PFSK-1 (cell line): ENCODE measurements at regions not wholly inside any gene's neighbourhood (a gene's known extent, or its start where the extent isn't known, plus 50 kb on each side); places are given as distances from the start of the nearest gene placed in this dataset.

Source experiments
- FOXP2 ChIP-seq: optimal IDR thresholded peaks from 2 replicates; pipeline ENCODE3; 2011; ENCODE audit warnings: borderline replicate concordance, control low read depth, inconsistent platforms; ENCODE audit not compliant: insufficient read depth; ENCODE audit errors: extremely low read length, extremely low read depth
- POLR2AphosphoS5 ChIP-seq: IDR thresholded peaks from 2 replicates; pipeline ENCODE4 v1.6.1; 2012; ENCODE audit warnings: low read depth, mild to moderate bottlenecking, control low read depth, low read length, moderate library complexity
- SIN3A ChIP-seq: IDR thresholded peaks from 2 replicates; pipeline ENCODE4 v1.6.1; 2012; ENCODE audit warnings: mild to moderate bottlenecking, low read length, moderate library complexity, borderline replicate concordance; ENCODE audit not compliant: insufficient read depth
- TAF1 ChIP-seq: IDR thresholded peaks from 2 replicates; pipeline ENCODE4 v1.6.1; 2012; ENCODE audit warnings: low read length, control low read depth, borderline replicate concordance; ENCODE audit not compliant: insufficient read depth
- TF ChIP-seq, protein P1 (sequence below), 2 experiments: IDR thresholded peaks; 2 replicates each; pipeline versions ENCODE4 v1.6.1 to v1.8.0; 2011 to 2012; ENCODE audit warnings: low read depth in 2 of 2, low read length in 2 of 2, control low read depth in 1 of 2, inconsistent platforms in 1 of 2, mild to moderate bottlenecking in 1 of 2, moderate library complexity in 1 of 2; ENCODE audit not compliant: insufficient read depth in 1 of 2

DNA sequence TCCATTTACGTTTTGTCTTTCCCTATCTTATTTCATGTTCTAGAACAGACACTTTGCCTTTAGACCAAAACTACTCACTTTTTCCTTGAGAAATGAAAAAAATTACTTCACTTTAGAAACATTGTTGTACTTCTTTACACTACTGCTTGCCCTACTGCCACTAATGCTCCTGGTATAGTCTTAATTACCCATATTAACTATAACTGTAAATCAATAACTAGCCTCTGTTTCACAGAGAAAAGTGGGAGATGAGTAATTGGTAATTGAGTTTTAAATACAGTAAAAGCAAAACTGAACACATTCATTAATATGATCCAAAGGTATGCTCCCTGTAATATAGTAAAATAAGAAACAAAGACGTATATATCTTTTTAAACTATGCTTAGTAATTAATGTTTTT lies 111.1 kb upstream of the JADE1 start:
- no peak for TF ChIP-seq POLR2AphosphoS5
- no peak for TF ChIP-seq FOXP2
- no peak for TF ChIP-seq SIN3A
- TF ChIP-seq, protein P1, sequence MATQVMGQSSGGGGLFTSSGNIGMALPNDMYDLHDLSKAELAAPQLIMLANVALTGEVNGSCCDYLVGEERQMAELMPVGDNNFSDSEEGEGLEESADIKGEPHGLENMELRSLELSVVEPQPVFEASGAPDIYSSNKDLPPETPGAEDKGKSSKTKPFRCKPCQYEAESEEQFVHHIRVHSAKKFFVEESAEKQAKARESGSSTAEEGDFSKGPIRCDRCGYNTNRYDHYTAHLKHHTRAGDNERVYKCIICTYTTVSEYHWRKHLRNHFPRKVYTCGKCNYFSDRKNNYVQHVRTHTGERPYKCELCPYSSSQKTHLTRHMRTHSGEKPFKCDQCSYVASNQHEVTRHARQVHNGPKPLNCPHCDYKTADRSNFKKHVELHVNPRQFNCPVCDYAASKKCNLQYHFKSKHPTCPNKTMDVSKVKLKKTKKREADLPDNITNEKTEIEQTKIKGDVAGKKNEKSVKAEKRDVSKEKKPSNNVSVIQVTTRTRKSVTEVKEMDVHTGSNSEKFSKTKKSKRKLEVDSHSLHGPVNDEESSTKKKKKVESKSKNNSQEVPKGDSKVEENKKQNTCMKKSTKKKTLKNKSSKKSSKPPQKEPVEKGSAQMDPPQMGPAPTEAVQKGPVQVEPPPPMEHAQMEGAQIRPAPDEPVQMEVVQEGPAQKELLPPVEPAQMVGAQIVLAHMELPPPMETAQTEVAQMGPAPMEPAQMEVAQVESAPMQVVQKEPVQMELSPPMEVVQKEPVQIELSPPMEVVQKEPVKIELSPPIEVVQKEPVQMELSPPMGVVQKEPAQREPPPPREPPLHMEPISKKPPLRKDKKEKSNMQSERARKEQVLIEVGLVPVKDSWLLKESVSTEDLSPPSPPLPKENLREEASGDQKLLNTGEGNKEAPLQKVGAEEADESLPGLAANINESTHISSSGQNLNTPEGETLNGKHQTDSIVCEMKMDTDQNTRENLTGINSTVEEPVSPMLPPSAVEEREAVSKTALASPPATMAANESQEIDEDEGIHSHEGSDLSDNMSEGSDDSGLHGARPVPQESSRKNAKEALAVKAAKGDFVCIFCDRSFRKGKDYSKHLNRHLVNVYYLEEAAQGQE (IDR thresholded peaks at IDR 0.05; ENCODE audit: insufficient read depth in 1 of 2, low read depth in 2 of 2, low read length in 2 of 2) = no peak
- TF ChIP-seq TAF1 = no peak

GRCh38 chr4:128697323-128697722 lies 112.2 kb upstream of the JADE1 start:
- TF ChIP-seq FOXP2 = no peak
- no peak for TF ChIP-seq TAF1

DNA sequence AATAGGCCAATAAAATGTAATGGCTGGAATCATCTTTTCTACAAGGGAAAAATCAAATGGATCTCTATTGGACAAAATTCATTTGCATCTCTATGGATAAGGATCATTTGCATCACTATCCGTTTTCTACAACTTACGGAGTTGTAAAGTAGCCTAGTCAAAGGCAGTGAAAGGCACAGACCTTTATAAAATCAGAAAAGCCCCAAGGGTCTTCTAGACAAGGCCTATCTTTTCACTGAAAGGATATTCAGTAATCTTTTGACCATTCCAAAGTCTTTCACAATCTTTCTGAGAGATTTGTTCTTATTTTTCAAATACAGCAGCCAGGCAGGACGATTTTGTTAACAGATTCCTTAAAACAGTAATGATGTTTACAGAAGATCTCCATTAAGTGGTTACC lies 119.5 kb upstream of the JADE1 start:
- TF ChIP-seq FOXP2 (no peak), TAF1 (no peak), POLR2AphosphoS5 (no peak), SIN3A (no peak)
- TF ChIP-seq, protein P1 (IDR thresholded peaks at IDR 0.05; ENCODE audit: insufficient read depth in 1 of 2, low read depth in 2 of 2, low read length in 2 of 2) = no peak

DNA sequence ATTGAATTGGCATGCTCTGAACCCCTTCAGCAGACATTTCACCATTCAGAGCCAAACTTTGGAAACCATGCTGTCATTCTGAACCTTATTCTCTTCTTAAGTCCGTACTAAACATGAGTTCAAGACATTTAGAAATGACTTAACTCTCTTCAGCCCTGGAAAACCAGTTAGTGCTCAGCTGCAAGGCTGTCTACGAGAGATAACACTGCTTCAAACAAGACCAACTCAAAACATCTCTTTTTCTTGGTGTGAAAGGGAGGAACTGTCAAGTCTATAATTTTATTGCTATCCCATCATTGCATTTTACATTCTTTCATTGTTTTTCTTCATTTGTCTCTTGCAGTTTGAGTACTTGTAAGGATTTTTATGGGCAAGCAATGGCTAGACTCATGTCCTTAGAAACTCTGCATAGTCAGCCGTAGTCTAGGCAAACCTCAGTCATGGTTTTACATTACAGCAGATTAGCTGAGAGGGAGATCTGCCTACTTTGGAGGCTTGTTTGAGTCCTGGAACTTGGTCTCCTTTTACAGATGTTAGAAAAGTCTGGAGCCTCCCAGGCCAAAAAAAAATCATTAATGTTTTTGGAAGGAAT lies 120.6 kb upstream of the JADE1 start:
- TF ChIP-seq, protein P1 (IDR thresholded peaks at IDR 0.05; ENCODE audit: insufficient read depth in 1 of 2, low read depth in 2 of 2, low read length in 2 of 2) = no peak
- TF ChIP-seq FOXP2 (no peak), SIN3A (no peak), POLR2AphosphoS5 (no peak), TAF1 (no peak)

- TF ChIP-seq FOXP2 (no peak), TAF1 (no peak), POLR2AphosphoS5 (no peak), SIN3A (no peak)
- TF ChIP-seq, protein P1 (IDR thresholded peaks at IDR 0.05; ENCODE audit: insufficient read depth in 1 of 2, low read depth in 2 of 2, low read length in 2 of 2) = no peak
These were observed 121.3 kb upstream of the JADE1 start for GRCh38 chr4:128688033-128688721.
